ENCODE measurements at regions not wholly inside any gene's neighbourhood (a gene's known extent, or its start where the extent isn't known, plus 50 kb on each side); places are given as distances from the start of the nearest gene placed in this dataset.

- TF ChIP-seq EZH2phosphoT487 (conservative IDR thresholded peaks at IDR 0.05; ENCODE audit: low read length) (no peak), CTCF (IDR thresholded peaks at IDR 0.05; ENCODE audit: insufficient read depth, low read length, poor library complexity, severe bottlenecking) (no peak)
Measured at GRCh38 chr17:63382136-63382535, 64.0 kb downstream of the CYB561 start.
